NCI-H2196 (cell line): ENCODE measurements at regions not wholly inside any gene's neighbourhood (a gene's known extent, or its start where the extent isn't known, plus 50 kb on each side); places are given as distances from the start of the nearest gene placed in this dataset.

Experiments used
- DNase-seq: peaks from one replicate; lab custom pipeline; 2025; ENCODE audit not compliant: unreplicated experiment; lab: John Stamatoyannopoulos, UW

- no peak for DNase-seq
These were observed 521.3 kb upstream of the JARID2 start for GRCh38 chr6:14724549-14724948.

- no peak for DNase-seq
These were observed 518.9 kb upstream of the JARID2 start for GRCh38 chr6:14726816-14727493.

DNA sequence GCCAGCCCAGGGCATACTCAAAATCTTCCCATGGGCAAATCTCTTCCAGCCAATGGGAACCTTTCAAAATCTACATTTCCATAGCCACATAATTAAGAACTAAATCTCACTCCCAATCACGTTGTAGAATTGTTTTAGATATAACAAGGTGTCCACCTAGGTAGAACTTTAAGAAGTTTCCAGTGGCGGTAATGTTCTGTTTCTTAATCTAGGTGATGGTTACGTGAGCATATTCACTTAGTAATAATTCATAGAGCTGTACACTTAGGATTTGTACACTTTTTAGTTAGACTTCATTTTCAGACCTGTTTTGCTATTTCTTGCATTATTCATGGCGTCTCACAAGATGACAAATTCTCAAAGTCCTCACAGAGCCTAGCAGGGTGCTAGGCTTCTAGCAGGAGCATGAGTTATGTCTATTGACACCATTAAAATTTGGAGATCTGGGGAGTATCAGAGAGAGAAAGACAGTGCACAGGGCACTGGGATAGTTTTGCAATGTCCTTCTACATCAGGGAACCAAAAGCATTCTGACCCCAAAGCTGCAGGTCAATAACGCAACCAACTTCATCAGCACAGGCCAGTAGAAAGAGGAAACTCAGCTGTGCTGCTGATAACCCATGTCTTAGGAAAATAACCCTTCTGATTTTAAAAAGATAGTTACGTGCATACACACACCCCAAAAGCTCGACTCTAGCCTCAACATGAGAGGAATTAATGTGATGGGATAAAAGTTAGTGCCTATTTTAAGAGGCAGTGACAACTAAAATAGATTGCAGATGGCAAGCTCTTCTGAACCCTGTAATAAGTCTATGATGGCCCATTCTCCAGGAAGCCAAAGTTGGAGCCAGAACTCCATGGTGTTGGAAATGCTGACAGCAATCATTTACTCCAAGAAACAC, 518.1 kb upstream of the JARID2 start:
- no peak for DNase-seq

DNA sequence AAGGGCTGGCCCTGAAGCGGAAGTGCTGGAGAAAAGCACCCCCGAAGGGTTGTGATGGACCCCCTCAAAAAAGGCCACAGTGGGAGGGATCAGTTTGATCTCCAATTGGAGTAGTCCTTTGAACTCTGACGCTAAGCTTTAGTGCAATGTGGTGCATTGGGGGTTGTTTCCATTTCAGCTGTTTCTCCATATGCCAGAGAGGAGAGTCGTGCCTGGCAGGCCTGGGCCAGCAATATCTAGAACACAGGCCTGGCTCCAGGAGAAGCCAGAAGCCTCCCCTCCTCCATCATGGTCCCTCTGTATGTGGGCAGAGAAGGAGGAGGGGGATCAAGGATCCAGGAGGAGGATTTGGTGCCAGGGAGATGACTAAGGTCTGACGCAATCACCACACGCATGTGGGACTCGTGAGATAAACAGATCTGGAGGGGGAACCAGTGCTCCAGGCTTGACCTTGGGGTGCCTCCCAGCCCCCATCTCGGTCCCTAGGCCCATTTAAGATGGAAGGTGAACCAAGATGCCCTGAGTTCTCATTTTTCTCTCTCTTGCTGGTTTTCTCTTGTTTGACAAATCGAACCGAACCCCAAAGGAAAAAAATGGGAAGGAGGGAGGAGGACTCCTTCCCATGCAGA, 517.4 kb upstream of the JARID2 start:
- no peak for DNase-seq

DNA sequence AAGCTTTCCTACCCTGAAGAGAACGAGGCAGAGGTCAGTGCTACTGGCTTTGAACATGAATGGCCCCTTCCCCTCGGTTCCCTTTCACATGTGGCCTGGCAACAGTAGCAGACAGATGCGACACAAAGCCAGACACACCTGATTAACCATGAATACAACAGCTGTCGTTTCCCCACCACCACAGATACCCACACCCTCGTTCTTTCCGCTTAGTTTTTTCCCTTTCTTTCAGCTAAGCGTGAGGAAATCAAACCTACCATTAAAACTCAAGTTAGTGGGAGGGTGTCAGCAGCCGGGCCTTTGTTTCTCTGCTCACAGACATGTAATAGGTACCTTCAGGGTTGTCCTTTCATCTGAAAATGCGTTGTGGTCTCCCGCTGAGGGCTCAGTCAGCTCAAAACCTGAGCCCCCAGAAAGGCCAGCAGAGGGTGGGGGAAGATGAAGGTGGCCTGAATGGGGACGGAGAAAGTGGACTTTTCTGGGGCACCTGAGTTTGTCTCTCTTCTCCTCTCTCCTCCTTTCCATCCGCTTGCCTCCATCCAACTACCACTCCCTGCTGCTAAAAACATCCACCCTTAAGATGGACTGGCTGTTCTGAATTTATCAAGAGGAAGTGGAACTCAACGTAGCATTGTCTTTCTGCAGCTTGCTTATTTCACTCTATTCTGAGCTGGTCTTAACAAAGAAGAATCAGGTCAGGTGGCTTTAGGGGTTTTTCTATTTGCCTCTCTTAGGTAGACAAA, 516.6 kb upstream of the JARID2 start:
- no peak for DNase-seq

DNA sequence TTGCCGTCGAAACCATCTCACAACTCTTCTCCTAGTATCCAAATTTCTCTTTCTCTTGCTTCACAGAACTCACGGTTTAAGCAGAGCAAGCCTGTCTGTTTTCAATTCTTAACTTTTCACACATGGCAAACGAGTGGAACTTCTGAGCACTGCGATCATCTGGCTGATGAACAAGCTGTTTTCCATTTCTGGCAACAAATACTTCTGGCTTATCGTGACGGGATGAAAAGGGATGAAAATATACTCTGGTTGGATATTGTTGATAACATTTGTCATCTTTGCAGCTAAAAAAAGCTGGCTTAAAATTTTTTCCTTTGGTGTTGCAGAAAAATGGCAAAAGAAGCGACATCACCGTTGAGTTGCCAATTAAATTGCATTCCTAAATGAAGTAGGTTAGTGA, 515.2 kb upstream of the JARID2 start:
- no peak for DNase-seq

- no peak for DNase-seq
These were observed 514.3 kb upstream of the JARID2 start for GRCh38 chr6:14731611-14732010.

GRCh38 chr6:14732226-14732843, 513.5 kb upstream of the JARID2 start:
- DNase-seq, result no peak

GRCh38 chr6:14732844-14733757, 512.8 kb upstream of the JARID2 start:
- DNase-seq, result no peak

DNA sequence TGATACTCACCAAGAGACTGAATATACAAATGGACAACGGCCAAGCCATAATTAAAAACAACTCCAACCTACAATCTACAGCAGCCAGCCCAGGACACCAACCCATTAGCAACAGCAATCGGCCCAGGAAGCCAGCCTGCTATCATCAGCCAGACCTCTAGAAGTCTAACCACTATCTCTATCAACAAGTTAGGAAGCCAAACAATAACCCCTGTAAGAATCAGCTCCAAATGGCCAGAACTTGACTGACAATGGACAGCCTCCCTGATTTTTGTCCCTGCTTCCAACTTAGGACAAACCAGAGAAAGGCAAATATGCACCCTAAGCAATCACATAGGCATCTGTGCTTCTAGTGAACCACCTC, 511.8 kb upstream of the JARID2 start:
- no peak for DNase-seq

DNA sequence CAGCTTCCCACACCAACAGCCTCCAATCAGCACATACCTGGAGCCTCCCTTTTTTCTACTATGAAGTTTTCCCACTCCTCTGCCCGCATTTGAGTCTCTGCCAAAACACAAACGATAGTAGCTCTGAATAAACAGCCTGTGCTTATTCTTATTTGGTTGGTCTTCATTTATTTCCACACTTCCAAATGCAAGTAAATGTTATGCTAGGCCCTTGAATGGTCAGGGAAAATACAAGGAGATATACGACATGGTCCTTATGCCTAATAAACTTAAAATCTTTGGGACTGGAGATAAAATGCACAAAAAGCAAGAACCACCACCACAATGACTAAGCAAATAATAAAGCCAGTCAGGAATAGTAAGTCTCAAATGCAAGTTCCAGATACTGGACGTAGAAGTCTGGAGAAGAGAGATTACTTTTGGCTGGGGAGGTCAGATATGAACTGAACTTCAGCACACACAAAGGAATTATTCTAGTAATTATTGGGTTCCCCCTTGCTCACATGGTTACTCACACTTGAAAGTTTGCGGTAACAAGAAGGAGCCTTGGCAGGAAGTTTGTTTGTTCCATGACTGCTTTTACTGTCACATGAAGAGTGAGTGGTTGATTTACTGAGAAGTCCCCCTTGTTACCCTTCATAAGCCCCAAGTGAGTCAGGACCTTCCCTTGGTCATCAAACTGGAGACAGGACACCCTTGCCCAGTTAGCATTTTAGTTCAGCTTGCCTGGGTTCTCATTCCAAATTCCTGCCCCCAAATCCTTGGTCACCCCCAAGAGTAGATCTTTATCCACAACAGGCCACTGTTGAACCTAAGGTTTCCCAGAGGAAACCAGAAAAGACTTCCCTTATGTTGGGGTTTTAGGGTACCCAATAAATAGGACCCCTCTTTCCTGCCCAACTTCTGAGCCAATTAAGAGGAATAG, 511.2 kb upstream of the JARID2 start:
- no peak for DNase-seq

DNA sequence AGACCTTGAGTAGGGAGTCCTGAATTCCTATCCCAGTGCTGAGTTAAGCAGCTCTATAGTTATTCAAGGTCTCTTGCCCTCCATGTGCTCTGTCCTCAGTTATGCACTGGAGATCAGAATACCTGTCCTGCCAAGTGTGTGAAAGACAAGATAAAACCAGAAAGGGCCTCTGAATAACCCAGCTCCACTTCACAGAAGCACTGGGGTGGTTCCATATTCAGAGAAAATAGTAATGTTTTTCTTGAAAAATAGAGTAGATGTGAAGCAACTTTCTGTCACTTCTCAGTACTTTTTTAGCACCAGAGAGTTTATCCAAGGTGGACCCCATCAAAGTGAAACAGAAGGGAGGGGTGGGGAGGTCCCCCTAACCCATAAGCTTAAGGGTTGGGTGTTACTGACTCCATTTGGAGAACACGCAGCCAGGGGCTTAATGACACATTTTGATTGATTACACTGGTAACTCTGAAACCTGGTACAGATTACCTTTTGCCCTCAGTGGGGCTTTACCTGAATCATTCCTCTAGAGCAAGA, 509.8 kb upstream of the JARID2 start:
- no peak for DNase-seq

DNA sequence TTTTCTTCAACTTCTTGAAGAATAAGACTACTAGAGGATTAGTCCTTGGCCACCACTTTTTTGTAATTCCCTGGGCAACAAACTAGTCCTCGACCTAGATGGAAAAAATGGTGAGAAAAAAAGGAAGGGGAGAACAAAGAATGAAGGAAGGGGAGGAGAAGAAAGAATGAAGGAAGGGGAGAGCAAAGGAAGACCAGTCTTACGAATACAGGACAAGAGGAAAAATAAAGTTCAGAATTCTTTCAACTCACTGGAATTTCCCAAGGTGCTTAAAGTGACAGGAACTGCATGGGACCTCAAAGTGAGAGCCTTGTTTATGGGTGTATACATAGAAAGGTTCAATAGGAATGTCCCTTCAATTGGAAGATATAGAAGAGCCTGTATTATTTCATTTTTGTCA, 509.3 kb upstream of the JARID2 start:
- no peak for DNase-seq

DNA sequence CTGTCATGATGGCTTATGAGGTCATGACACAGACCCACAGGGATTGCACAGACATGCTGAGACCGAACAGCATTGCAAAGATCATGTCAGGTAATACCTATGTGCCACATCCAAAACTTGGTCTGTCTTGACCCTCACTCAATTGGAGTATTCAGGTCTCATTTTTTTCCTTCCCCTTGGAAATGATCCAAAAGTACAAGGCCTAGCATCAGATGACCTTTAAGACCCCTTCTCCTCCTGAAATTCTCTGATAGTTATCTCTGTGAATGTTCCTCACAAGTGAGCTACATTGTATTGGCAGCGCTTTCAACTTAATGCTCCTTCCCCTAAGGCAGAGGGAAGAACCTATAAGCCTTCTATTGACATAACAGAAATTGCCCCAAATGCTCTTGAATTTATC, 507.4 kb upstream of the JARID2 start:
- no peak for DNase-seq

- DNase-seq, result no peak
These were observed 506.9 kb upstream of the JARID2 start for GRCh38 chr6:14738933-14739332.

DNA sequence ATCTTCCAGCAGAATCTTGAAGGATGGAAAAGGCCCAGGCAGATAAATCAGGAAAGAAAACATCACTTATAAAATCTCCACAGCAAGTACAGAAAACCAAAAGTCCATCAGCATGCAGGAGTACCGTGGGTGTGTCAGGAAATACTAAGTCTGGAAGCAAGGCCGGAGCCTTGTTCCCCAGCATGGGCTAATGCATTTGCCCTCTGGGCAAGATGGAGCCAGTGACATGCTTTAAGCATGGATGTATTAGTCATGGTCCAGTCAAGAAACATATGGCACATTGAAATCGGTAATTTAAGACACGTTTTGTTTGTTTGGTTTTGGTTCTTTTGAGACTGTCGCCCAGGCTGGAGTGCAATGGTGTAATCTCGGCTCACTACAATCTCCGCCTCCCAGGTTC, 506.0 kb upstream of the JARID2 start:
- no peak for DNase-seq

- no peak for DNase-seq
These were observed 503.7 kb upstream of the JARID2 start for GRCh38 chr6:14742171-14742570.

DNA sequence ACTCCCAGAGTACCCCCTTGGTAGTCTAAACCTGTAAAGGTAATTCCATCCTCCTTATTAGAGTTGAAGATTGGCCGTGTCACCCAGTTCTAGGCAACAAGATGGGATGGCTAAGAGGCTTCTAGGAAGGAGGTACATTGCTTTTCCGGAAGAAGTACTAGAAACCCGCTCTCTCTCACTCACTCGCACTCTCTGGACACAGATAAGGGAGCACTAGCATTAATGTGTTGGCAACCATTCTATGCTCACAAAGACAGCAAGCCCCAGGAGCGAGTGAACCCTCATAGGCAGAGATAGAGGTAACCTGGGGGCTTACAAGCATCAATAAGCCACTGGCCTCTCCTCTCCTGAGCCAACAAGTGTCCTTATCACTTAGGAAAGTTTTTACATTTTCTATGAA, 503.2 kb upstream of the JARID2 start:
- DNase-seq, result no peak

GRCh38 chr6:14743144-14743473, 502.8 kb upstream of the JARID2 start:
- DNase-seq, result no peak
